ENCODE measurements at regions not wholly inside any gene's neighbourhood (a gene's known extent, or its start where the extent isn't known, plus 50 kb on each side); places are given as distances from the start of the nearest gene placed in this dataset.

DNA sequence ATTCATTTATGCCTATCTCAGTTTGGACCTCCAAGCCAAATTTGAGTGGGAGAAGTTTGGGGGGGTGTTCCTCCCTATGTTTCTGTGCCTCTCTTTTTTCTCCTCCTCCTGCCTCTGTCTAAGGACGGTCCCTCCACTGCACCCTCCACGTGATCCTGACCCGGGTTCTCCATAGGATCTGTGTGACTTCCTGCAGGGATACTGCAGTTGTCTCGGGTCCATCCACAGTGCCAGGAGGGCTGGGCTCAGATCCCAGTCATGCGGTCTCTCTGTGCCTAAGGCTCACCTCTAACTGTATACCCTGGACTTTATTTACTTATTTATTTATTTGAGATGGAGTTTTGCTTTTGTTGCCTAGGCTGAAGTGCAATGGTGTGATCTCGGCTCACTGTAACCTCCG, 1354.5 kb downstream of the BRD1 start:
- in situ Hi-C loops (cut with MboI; ENCODE audit: low sequenced_read_pairs): no loop called here

- in situ Hi-C loops (cut with MboI; ENCODE audit: low sequenced_read_pairs): no loop called here
Observed at GRCh38 chr22:48464246-48464645, 1363.4 kb downstream of the BRD1 start.

DNA sequence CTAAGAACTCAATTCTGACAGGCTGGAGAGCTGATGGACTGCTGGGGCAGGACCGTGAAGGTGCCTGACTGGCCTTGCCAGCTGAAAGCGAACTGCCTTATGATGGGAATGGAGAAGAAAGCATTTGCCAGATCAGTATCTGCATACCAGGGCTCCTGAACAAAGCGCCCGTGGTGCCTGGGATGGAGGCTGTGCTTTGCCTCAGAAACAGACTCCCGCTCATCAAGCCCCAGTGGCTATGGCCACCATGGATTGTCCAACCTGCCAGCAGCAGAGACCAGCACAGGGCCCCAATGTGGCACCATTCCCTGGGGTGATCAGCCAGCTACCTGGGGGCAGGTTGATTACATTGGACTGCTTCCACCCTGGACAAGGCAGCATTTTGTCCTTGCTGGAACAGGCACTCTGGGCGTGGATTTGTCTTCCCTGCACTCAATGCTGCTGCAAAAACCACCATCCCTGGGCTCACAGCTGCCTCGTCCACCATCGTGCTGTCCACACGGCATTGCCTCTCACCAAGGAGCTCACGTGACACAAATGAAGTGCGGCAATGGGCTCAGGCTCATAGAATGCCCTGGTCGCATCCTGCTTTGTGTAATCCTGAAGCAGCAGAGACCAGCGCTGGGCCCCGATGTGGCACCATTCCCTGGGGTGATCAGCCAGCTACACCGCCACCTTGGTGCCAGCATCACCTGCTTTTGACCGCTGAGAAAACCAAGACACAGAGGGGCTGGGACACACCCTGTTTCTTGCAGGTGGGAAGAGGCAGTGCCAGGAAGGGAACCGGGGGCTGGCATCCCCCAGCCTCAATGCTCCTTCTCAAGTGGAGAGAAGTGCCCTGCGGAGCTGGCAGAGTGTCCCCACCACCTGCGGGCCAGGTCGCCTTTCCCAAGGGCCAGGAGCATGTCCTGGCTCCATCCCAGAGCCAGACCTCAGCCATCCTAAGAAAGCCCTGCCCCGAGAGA, 1367.5 kb downstream of the BRD1 start:
- in situ Hi-C loops (cut with MboI; ENCODE audit: low sequenced_read_pairs): no loop called here

GRCh38 chr22:48459259-48459658, 1368.4 kb downstream of the BRD1 start:
- in situ Hi-C loops (cut with MboI; ENCODE audit: low sequenced_read_pairs): no loop called here

GRCh38 chr22:48456449-48456848, 1371.2 kb downstream of the BRD1 start:
- in situ Hi-C loops (cut with MboI; ENCODE audit: low sequenced_read_pairs): no loop called here

DNA sequence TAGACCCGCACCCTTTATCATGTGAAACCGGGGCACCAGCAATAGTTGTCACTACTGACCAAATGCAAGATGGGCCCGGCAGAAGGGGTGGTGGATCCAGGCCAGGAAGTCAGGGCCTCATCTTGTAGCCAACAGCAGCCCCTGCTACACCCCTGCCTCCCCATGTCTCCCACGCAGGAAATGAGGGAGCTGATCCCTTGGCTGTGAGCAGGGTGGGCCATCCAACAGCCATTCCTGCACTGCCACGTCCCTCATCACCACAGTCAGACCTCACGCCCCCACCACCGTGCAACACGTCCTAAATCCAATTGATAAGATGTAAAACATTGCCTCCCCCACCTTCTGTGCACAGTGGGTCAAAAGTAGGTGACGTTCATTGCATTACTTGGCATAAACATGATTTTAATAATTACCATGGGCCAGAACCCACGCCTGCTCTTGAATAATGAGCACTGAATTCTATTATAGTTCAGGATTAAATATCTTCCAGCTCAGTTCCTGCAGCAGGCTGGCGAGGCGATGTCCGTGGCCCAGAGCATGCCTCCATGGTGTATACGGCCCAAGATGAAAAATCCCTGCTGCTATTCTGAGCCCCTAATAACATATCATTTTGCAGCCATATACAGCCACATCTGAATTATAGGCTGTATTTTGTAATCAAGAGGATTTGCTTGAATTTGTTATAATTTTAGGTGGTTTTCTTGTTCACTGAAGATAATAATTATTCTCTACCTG, 1373.8 kb downstream of the BRD1 start:
- in situ Hi-C loops (cut with MboI; ENCODE audit: low sequenced_read_pairs): no loop called here

DNA sequence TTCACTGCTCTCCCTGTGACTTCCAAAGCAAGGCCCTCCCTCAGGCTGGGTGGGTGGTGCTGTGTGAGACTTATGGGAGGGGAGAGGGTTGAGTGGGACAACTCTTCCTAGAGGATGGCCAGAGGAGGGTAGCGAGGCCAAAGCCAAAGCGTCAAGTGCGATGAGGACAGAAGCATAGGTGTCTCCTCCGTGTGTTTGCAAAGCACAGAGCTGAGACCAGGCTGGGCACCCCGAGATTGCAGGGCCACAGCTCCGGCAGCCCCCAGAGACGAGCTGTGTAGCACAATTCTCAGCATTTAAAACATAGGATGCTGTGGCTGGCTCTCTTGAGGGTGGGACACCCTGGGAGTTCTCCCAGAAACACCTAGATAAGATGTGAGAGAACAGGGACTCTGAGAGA, 1374.5 kb downstream of the BRD1 start:
- in situ Hi-C loops (cut with MboI; ENCODE audit: low sequenced_read_pairs): no loop called here

DNA sequence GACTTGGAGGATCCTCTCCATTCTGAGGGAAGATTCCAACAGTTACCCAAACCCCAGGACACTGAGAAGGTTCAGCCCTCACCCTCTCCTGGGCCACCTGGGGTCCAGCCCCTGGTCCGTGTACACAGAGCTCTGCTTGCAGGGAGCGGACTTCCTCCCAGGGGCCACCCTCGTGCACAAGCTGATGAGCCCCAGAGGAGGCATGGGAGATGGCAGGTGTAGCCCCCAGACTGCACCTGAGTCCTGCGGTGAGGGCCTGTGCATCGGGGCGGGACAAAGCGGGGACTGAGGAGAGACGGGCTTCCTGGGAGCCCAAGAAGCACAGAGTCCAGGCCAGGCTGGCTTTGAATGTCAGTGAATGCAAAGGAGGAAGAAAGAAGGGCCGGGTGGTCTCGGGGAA, 1374.9 kb downstream of the BRD1 start:
- in situ Hi-C loops (cut with MboI; ENCODE audit: low sequenced_read_pairs): no loop called here

GRCh38 chr22:48451891-48452290, 1375.8 kb downstream of the BRD1 start:
- in situ Hi-C loops (cut with MboI; ENCODE audit: low sequenced_read_pairs): no loop called here

GRCh38 chr22:48450188-48450825, 1377.4 kb downstream of the BRD1 start:
- in situ Hi-C loops (cut with MboI; ENCODE audit: low sequenced_read_pairs): no loop called here

DNA sequence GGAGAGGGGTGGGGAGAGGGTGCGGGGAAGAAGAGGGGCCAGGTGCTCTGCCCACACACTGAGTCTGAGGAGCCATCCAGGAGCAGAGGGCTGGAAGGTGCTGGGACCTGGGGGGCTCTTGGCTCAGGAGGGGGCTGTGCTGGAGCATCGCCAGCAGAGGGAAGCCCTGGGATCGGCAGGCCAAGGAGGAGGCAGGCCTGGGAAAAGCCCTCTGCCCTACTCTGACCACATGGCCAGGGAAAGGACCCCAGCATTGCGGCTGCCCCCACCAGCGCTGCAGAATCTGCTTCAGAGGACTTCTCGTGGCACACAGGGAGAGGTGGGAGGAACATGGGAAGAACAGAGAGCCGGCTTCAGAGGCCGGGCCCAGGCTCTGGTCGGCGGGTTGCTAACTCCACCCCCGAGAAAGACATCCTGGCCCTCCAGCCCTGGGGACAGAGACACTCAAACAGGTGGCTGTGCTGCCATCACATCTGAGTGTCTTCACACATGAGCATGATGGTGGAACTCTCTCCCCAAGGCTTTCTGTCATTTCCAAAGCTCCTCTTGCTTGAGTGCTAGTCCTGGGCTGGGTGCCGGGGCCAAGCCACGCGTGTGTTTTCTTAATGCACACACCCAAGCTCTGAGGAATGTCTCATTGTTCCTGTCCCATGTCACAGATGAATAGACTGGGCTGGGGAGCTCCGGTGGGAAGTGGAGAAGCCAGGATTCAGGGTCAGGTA, 1378.0 kb downstream of the BRD1 start:
- in situ Hi-C loops (cut with MboI; ENCODE audit: low sequenced_read_pairs): no loop called here

DNA sequence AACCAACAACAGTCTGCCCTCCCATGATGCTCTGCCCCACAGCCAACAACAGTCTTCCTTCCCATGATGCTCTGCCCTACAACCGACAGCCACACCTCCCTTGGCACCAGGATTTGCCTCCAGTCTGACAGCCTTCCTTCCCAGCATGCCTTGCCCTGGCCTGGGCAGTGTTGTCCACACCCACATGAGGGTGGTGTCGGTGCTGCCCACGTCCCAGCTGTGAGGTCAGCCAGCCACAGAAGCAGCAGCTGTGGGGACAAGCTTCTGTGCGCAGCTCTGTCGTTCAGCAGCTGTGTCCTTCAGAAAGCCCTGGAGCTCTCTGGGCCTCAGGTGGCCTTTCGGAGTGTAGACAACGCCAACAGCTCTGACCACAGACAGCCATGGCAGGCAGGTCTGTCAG, 1378.9 kb downstream of the BRD1 start:
- in situ Hi-C loops (cut with MboI; ENCODE audit: low sequenced_read_pairs): no loop called here

DNA sequence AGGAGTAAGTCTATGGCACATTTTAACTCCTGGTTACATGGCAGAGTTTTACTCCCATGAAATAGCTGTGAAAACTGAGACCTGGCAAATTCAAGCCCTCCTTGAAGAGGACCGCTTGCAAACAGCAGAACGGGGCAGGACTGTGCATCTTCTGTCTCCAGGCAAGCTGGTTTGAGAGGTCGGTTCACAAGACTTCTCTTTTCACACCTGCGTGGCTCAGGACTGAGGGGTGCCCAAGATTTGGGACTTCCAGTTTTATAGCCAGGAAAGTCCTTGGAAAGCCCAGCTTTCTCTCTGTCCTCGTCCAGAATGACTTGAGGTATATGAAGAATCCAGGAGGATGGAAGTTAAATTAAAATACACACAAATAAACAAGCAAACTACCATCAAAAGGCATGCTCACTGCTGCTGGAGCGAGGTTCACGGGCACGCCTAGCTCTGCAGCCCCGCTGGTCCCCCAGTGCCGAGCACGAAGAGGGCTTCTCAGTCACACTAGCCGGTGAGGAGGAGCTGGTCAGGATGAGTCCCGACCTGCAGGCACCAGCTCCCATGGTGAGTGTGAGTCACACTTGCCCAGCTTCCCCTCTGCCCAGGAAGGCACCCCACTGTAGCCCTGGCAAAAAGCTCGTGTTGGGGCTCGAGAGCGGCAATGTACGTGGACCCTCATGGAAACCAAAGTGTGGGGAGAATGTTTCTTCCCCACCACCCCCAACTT, 1382.4 kb downstream of the BRD1 start:
- in situ Hi-C loops (cut with MboI; ENCODE audit: low sequenced_read_pairs): no loop called here

DNA sequence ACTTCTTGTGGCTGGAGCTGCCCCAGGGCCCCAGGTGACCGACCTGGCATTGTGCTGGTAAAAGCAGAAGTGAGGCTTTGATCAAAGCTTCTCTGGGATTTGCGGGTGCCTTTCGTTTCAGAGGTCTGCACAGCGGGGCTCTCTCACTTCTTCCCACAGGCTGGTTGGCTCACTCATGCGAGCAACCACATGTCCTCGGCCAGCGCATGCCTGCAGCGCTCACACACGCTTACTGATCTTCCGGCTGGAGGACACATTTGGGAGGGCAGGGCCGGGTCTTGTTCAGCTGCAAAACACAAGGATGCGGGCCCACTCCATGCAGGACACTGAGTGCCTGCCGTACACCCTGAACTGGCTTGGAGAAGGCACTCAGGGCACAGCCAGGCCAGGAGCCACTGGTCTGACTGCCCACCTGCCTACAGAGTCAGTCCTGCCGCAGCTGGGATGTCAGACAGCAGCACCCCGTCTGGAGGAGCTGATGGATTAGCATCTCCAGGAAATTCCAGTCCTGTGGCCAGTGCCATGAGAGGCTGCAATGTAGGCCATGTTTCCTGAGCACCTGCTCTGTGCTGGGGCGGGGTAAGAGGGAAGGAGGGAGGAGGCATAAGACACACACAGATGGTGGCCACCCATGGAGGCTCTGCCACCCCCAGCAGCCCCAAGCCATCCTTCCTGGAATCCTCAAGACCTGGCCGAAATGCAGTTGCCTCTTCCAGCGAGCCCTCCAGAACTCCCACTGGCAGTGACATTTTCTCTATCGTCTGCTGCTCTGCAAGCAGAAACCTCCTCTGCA, 1383.2 kb downstream of the BRD1 start:
- in situ Hi-C loops (cut with MboI; ENCODE audit: low sequenced_read_pairs): no loop called here

DNA sequence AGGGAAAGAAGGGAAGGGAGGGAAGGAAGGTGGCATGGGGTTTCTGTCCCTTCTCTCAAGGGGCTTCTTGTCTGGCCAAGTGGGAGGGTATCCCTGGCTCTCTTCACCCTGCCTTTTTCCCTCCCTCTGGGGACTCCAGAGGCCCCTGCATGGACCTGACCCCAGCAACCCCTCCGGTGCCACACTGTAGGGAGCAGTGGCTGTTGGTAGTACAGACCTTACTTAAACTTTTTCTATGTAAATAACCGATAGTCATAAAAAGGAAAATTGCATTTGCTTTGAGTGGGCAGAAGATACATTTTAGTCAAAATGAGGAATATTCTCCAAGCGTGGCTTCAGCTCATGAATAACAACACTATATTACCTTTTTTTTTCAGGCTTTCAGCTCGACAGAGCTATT, 1384.0 kb downstream of the BRD1 start:
- in situ Hi-C loops (cut with MboI; ENCODE audit: low sequenced_read_pairs): no loop called here

GRCh38 chr22:48442663-48443062, 1385.0 kb downstream of the BRD1 start:
- in situ Hi-C loops (cut with MboI; ENCODE audit: low sequenced_read_pairs): no loop called here

- in situ Hi-C loops (cut with MboI; ENCODE audit: low sequenced_read_pairs): no loop called here
Observed at GRCh38 chr22:48441553-48441850, 1386.2 kb downstream of the BRD1 start.

GRCh38 chr22:48440673-48441552, 1386.8 kb downstream of the BRD1 start:
- in situ Hi-C loops (cut with MboI; ENCODE audit: low sequenced_read_pairs): no loop called here

DNA sequence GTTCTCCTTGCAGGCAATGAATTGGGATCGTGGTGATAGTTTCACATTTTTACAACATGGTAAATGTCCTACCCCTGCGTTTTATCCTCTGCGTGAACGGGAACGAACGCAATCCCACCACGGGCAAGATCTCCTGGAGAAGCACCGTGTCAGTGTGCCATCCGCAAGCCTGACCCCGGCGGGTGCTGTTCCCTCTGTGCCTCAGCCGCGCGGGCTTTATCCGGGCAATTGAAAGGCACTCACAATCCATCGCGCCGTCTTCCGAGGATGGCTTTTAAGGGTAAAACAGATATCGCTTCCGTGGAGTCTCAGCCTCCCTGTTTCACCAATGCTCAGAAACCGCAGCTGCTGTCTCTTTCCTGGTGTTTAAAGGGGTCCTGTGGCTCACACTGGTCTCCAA, 1387.5 kb downstream of the BRD1 start:
- in situ Hi-C loops (cut with MboI; ENCODE audit: low sequenced_read_pairs): no loop called here
